Ovary (tissue), 7 donors: ENCODE measurements at regions not wholly inside any gene's neighbourhood (a gene's known extent, or its start where the extent isn't known, plus 50 kb on each side); places are given as distances from the start of the nearest gene placed in this dataset.

ENCODE experiments used
- DNase-seq, 5 donors: peaks; one replicate each; pipeline ENCODE4 v3.0.0-alpha.2; 2019 to 2020
- H3K27ac ChIP-seq, 2 donors: fragments of 200-600 bp; one replicate each; pipeline versions ENCODE4 v1.5.1 to v1.8.0; 2019 to 2022
- H3K27me3 ChIP-seq: fragments of 200-600 bp; one replicate; pipeline ENCODE4 v1.8.0; 2022
- H3K36me3 ChIP-seq: fragments of 200-600 bp; sonication (generic); one replicate; pipeline ENCODE4 v1.5.1; 2019
- H3K4me1 ChIP-seq: one replicate; pipeline ENCODE4 v1.8.1; 2013; ENCODE audit warnings: mild to moderate bottlenecking, moderate library complexity; ENCODE audit not compliant: insufficient read depth
- H3K4me3 ChIP-seq: fragments of 200-600 bp; sonication (generic); one replicate; pipeline ENCODE4 v1.5.1; 2017
- H3K9me3 ChIP-seq, 2 donors: fragments of 200-600 bp in 1 of 2; sonication (generic) in 1 of 2; one replicate each; pipeline versions ENCODE4 v1.5.1 to v1.8.1; 2013 to 2019; ENCODE audit warnings: mild to moderate bottlenecking in 1 of 2, moderate library complexity in 1 of 2
- EP300 ChIP-seq: sonication (generic); formaldehyde crosslinking; IDR thresholded peaks from one replicate; pipeline ENCODE4 v1.6.1; 2017; ENCODE audit warnings: antibody characterized with exemption
- POLR2A ChIP-seq: fragments of 450-650 bp; IDR thresholded peaks from one replicate; pipeline ENCODE4 v1.6.1; 2017; ENCODE audit warnings: antibody characterized with exemption, mild to moderate bottlenecking, moderate library complexity
- WGBS, 3 donors: extraction: QIAGEN DNeasy Blood & Tissue Kit in 1 of 3; methylation state at CpG; one replicate each; pipeline versions ENCODE4 v1.1.5 to v1.1.7; 2013 to 2017; 5-methylcytosine and 5-hydroxymethylcytosine counted together
- intact Hi-C, 4 donors: fragments of 100-400 bp; cut with DNase I; formaldehyde crosslinking; loops; one replicate each; pipeline versions ENCODE4 v1.11.0 to v1.15.1; 2022 to 2023
- TF ChIP-seq, protein P1 (sequence below), 3 donors: fragments of 450-650 bp in 2 of 3; fragments of 200-600 bp in 1 of 3; IDR thresholded peaks; one replicate each; pipeline versions ENCODE4 v1.5.1 to v1.8.0; 2016 to 2022; ENCODE audit warnings: antibody characterized with exemption in 3 of 3, mild to moderate bottlenecking in 1 of 3
- donor health status: DM: no; HTN: no; CAD: no; lungs with moderate emphysema.
- donor health status: DM: no; HTN: no; CAD: no.
- donor health status: Bipolar disorder and iron deficiency.
- donor health status: DM: no; HTN: no; CAD: no.
- donor health status: DM: yes; HTN: yes; CAD: no.

DNA sequence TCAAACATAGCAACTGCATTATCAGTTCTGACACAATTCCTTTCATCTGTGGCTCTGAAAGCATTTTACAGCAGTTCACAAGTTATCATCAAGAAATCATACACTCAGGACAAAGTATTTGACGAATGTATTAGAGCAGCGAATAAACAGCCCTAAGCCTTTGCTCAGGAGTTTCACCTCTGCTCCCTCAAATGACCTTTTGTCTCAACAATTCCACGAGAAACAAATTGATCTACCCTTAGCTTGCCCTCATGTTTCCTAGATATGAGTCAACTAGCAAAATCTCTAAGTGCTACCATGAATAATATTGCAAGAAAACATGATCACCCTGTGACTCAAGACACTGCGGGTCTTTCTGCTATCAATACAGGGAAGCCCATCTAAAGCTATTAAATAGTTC lies 396.1 kb downstream of the EFNB2 start:
- intact Hi-C loops: no loop called here
- Histone ChIP-seq H3K27ac (no peak overlapping the region), H3K9me3 (no peaks in the 10 kb centered on the region), H3K27me3 (no peaks in the 10 kb centered on the region), H3K4me3 (no peak overlapping the region), H3K4me1 (no peaks in the 10 kb centered on the region), H3K36me3 (no peaks in the 10 kb centered on the region)
- TF ChIP-seq EP300 (no peak), POLR2A (no peak)
- TF ChIP-seq, protein P1, sequence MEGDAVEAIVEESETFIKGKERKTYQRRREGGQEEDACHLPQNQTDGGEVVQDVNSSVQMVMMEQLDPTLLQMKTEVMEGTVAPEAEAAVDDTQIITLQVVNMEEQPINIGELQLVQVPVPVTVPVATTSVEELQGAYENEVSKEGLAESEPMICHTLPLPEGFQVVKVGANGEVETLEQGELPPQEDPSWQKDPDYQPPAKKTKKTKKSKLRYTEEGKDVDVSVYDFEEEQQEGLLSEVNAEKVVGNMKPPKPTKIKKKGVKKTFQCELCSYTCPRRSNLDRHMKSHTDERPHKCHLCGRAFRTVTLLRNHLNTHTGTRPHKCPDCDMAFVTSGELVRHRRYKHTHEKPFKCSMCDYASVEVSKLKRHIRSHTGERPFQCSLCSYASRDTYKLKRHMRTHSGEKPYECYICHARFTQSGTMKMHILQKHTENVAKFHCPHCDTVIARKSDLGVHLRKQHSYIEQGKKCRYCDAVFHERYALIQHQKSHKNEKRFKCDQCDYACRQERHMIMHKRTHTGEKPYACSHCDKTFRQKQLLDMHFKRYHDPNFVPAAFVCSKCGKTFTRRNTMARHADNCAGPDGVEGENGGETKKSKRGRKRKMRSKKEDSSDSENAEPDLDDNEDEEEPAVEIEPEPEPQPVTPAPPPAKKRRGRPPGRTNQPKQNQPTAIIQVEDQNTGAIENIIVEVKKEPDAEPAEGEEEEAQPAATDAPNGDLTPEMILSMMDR (IDR thresholded peaks at IDR 0.05): no peak
- WGBS, 3 donors: 72 to 84% (median 76%) methylated on average over 4 of the region's 4 CpGs
- DNase-seq: no peak

DNA sequence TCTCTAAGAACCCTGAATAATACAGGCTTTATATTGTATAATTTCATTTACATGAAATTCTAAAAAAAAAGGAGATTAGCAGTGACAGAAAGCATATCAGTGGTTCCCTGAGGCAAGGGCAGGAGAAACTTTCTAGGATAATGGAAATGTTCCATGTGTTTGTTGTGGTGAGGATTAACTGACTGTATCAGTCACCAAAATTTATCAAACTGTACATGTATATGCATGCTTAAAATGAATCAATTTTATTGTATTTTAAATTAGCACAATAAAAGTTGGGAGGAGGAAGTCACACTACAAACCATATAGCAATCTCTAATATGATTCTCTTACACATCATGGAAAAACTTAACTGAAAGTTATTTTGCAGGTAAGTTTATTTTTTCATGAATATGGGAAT lies 396.8 kb downstream of the EFNB2 start:
- H3K27me3 ChIP-seq: no peaks in the 10 kb centered on the region
- no peaks in the 10 kb centered on the region for H3K9me3 ChIP-seq
- TF ChIP-seq, protein P1 (IDR thresholded peaks at IDR 0.05): no peak
- no peak for TF ChIP-seq EP300
- TF ChIP-seq POLR2A: no peak
- no peak for DNase-seq
- no peaks in the 10 kb centered on the region for H3K4me1 ChIP-seq
- intact Hi-C loops: no loop called here
- no peak overlapping the region for H3K27ac ChIP-seq
- H3K4me3 ChIP-seq: no peak overlapping the region
- no peaks in the 10 kb centered on the region for H3K36me3 ChIP-seq

DNA sequence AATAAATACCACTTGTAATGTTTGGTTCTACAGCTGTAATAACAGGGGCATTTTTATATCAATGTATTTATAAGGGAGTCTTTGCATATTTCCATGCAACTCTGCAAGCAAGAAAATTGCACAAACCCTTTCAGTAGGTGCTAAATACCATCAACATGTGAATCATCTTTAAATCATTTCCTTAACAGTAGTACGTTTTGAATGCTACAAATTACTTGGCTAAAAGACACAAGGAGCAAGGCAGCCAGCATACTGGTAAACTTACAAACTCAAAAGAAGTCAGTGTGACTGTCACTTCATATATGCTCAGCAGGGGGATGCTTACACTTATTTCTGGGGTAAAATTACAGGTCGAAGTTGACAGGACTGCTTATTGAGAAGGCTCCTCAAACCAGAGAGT lies 402.4 kb downstream of the EFNB2 start:
- Histone ChIP-seq H3K27me3 (no peaks in the 10 kb centered on the region), H3K4me3 (no peak overlapping the region), H3K27ac (no peak overlapping the region), H3K9me3 (no peaks in the 10 kb centered on the region), H3K36me3 (no peaks in the 10 kb centered on the region), H3K4me1 (no peaks in the 10 kb centered on the region)
- no peak for DNase-seq
- intact Hi-C loops: no loop called here
- 55 to 64% (median 55%) methylated on average over 2 of the region's 2 CpGs for WGBS, 3 donors
- TF ChIP-seq, protein P1 (IDR thresholded peaks at IDR 0.05): no peak
- no peak for TF ChIP-seq EP300
- no peak for TF ChIP-seq POLR2A

DNA sequence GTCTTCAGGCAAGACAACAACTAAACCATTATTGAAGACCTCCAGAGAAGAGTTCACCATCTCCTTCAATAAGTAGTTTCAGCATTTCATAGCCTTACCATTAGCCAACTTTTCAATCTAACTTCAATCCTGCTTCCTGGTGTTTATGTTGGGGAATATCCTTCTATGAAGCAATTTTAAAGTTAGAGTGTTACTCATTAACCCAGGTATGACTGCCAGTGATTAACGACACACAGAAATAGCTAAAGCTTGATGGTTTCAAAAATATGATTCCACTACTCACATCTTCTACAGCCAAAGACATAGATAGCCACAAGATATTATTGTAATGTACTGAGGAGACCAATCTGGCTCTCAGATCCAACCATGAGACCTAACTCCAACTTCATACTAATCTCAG lies 403.2 kb downstream of the EFNB2 start:
- TF ChIP-seq POLR2A (no peak), EP300 (no peak)
- TF ChIP-seq, protein P1 (IDR thresholded peaks at IDR 0.05): no peak
- Histone ChIP-seq H3K27me3 (no peaks in the 10 kb centered on the region), H3K4me1 (no peaks in the 10 kb centered on the region), H3K27ac (no peak overlapping the region), H3K9me3 (no peaks in the 10 kb centered on the region), H3K36me3 (no peaks in the 10 kb centered on the region), H3K4me3 (no peak overlapping the region)
- no peak for DNase-seq
- intact Hi-C loops: no loop called here
- WGBS, 3 donors: 82 to 90% (median 87%) methylated on average over 1 of the region's 1 CpG

DNA sequence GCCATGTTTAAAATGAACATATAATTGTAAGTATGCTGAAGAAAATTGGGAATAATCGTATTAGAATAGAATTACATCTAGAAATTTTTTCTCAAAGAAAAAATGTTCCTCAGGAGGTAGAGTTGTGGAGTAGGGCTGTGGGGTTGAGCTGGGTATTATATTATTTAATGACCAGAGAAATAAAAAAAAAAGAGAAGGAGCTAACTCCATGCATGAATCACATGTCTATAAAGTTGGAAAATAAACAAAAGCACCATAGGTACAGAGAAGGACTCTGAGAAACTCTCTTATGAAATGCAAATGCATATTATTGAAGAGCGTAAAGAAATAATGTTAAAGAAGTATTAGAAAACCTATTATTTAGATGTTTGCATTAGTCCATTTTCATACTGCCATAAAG lies 405.5 kb downstream of the EFNB2 start:
- intact Hi-C loops: no loop called here
- Histone ChIP-seq H3K27ac (no peak overlapping the region), H3K36me3 (no peaks in the 10 kb centered on the region), H3K27me3 (no peaks in the 10 kb centered on the region), H3K9me3 (no peaks in the 10 kb centered on the region), H3K4me3 (no peak overlapping the region), H3K4me1 (no peaks in the 10 kb centered on the region)
- WGBS, 3 donors: 43 to 48% (median 47%) methylated on average over 2 of the region's 2 CpGs
- no peak for TF ChIP-seq POLR2A
- TF ChIP-seq, protein P1 (IDR thresholded peaks at IDR 0.05): no peak
- no peak for TF ChIP-seq EP300
- DNase-seq: no peak
